Smooth muscle cell (in vitro differentiated cells): ENCODE measurements at regions not wholly inside any gene's neighbourhood (a gene's known extent, or its start where the extent isn't known, plus 50 kb on each side); places are given as distances from the start of the nearest gene placed in this dataset.

Experiments used
- DNase-seq: peaks from one replicate; lab custom pipeline; 2025; ENCODE audit not compliant: unreplicated experiment; lab: John Stamatoyannopoulos, UW
- H2AFZ ChIP-seq: fragments of 200-600 bp; sonication (generic); 2 replicates; pipeline ENCODE4 v1.6.0; 2016; ENCODE audit warnings: antibody characterized with exemption, low read depth, mild to moderate bottlenecking
- H3F3A ChIP-seq: fragments of 200-600 bp; sonication (generic); 2 replicates; pipeline ENCODE4 v1.6.0; 2017; ENCODE audit warnings: antibody characterized with exemption, low read depth
- H3K27ac ChIP-seq: fragments of 200-600 bp; sonication (generic); 2 replicates; pipeline ENCODE4 v1.5.1; 2016; ENCODE audit warnings: low read depth, mild to moderate bottlenecking
- H3K27me3 ChIP-seq: fragments of 200-600 bp; sonication (generic); 2 replicates; pipeline ENCODE4 v1.6.1; 2016; ENCODE audit warnings: low read depth, mild to moderate bottlenecking
- H3K36me3 ChIP-seq: fragments of 200-600 bp; sonication (generic); 2 replicates; pipeline ENCODE4 v1.5.1; 2016; ENCODE audit warnings: low read depth
- H3K4me1 ChIP-seq: fragments of 200-600 bp; sonication (generic); 2 replicates; pipeline ENCODE4 v1.5.1; 2016; ENCODE audit warnings: low read depth
- H3K4me2 ChIP-seq: fragments of 200-600 bp; sonication (generic); 2 replicates; pipeline ENCODE4 v1.6.0; 2016; ENCODE audit warnings: mild to moderate bottlenecking
- H3K4me3 ChIP-seq: fragments of 200-600 bp; sonication (generic); 2 replicates; pipeline ENCODE4 v1.5.1; 2016; ENCODE audit warnings: mild to moderate bottlenecking
- H3K79me2 ChIP-seq: fragments of 200-600 bp; sonication (generic); 2 replicates; pipeline ENCODE4 v1.6.0; 2016; ENCODE audit warnings: low read depth, mild to moderate bottlenecking
- H3K9ac ChIP-seq: fragments of 200-600 bp; sonication (generic); 2 replicates; pipeline ENCODE4 v1.6.0; 2016; ENCODE audit warnings: low read depth
- H3K9me3 ChIP-seq: fragments of 200-600 bp; sonication (generic); replicated peaks from 2 replicates; pipeline ENCODE4 v1.5.1; 2016; ENCODE audit warnings: low read depth
- H4K20me1 ChIP-seq: fragments of 200-600 bp; sonication (generic); 2 replicates; pipeline ENCODE4 v1.6.0; 2016; ENCODE audit warnings: low read depth
- WGBS: methylation state at CpG from one replicate; pipeline ENCODE4 v1.1.7; 2016; ENCODE audit warnings: low lambda C conversion rate; 5-methylcytosine and 5-hydroxymethylcytosine counted together
- TF ChIP-seq, protein P1 (sequence below): fragments of 200-600 bp; sonication (generic); IDR thresholded peaks from 2 replicates; pipeline ENCODE4 v1.5.1; 2017; ENCODE audit warnings: borderline replicate concordance, mild to moderate bottlenecking, antibody characterized with exemption; ENCODE audit not compliant: insufficient read depth, poor library complexity, severe bottlenecking

DNA sequence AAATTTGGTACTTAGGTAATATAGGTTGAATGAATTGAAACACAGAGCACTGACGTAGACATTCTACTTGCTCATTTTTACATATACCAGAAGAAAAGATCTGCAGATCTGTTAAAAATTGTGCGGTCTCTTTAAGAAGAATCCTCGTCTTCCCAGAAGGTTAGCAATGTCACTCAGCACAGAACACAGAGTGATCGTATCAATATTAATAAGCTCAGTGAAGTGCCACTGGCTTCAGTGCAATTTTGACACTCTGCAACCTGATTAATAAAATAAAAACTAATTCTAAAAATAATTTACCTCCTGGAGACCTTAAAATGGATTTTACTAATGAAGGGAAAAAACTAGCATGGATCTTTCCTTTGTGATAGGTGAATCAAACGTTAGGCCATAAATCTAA, 356.1 kb upstream of the DMAC1 start:
- TF ChIP-seq, protein P1, sequence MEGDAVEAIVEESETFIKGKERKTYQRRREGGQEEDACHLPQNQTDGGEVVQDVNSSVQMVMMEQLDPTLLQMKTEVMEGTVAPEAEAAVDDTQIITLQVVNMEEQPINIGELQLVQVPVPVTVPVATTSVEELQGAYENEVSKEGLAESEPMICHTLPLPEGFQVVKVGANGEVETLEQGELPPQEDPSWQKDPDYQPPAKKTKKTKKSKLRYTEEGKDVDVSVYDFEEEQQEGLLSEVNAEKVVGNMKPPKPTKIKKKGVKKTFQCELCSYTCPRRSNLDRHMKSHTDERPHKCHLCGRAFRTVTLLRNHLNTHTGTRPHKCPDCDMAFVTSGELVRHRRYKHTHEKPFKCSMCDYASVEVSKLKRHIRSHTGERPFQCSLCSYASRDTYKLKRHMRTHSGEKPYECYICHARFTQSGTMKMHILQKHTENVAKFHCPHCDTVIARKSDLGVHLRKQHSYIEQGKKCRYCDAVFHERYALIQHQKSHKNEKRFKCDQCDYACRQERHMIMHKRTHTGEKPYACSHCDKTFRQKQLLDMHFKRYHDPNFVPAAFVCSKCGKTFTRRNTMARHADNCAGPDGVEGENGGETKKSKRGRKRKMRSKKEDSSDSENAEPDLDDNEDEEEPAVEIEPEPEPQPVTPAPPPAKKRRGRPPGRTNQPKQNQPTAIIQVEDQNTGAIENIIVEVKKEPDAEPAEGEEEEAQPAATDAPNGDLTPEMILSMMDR, result no peak
- 96% methylated on average over 5 of the region's 5 CpGs for WGBS
- no peaks in the 10 kb centered on the region for H4K20me1 ChIP-seq

DNA sequence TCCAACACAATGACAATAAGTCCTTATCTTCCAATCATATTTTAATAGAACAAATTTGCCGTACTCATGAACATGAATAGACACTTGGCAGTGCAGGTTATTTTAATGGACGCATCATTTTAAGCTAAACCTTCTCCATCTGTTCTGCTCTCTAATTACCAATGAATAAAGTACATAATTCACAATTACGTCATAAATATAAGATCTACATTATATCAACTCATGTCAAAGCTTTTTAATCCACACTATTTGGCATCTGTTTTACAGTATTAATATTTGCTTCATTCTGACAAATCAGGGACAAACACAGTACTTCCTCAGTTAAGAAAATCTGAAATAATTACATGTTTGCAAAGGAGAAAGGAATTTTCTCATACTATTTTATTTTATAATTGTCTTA, 344.1 kb upstream of the DMAC1 start:
- WGBS, result 97% methylated on average over 3 of the region's 3 CpGs
- Histone ChIP-seq H3K4me1 (no peaks in the 10 kb centered on the region), H3K4me3 (no peak overlapping the region)

More for the DNA sequence above, 356.1 kb upstream of the DMAC1 start:
- Histone ChIP-seq H3K79me2 (no peaks in the 10 kb centered on the region), H3K4me3 (no peak overlapping the region), H2AFZ (no peak overlapping the region), H3K9me3 (peaks cover 10% of the 10 kb centered on the region), H3K27ac (no peak overlapping the region), H3K27me3 (no peaks in the 10 kb centered on the region), H3K9ac (no peak overlapping the region), H3K36me3 (no peaks in the 10 kb centered on the region), H3F3A (no peaks in the 10 kb centered on the region), H3K4me1 (no peaks in the 10 kb centered on the region), H3K4me2 (no peak overlapping the region)
- no peak for DNase-seq

DNA sequence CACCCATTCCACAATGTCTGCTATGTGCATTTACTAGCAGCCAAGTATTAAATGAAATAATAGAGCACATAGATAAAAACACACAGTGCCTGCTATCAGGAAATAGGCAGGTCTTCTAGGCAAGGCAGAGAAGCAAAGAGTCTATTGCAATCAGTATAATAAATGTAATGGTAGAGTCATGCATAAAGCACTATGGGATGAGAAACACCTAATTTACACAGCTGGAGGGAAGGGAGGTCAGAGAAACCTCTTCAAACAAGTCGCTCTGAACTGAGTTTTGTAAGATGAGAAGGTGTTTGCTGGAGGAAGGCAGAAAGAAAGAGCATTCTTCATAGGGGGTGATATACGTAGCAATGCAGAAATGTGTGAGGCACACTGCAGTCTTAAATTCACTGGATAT, 341.0 kb upstream of the DMAC1 start:
- Histone ChIP-seq H3K27ac (no peak overlapping the region), H3K36me3 (no peaks in the 10 kb centered on the region), H4K20me1 (no peaks in the 10 kb centered on the region), H3K9ac (no peak overlapping the region), H3F3A (no peaks in the 10 kb centered on the region), H3K4me1 (no peaks in the 10 kb centered on the region), H3K27me3 (no peaks in the 10 kb centered on the region), H3K9me3 (no peaks in the 10 kb centered on the region), H3K4me2 (no peak overlapping the region), H2AFZ (no peak overlapping the region), H3K79me2 (no peaks in the 10 kb centered on the region), H3K4me3 (no peak overlapping the region)
- 89% methylated on average over 2 of the region's 2 CpGs for whole genome bisulfite sequencing
- no peak for DNase-seq
- TF ChIP-seq, protein P1, result no peak

More for the DNA sequence above, 344.1 kb upstream of the DMAC1 start:
- Histone ChIP-seq H3K4me2 (no peak overlapping the region), H3K27me3 (no peaks in the 10 kb centered on the region), H3K9ac (no peak overlapping the region), H3K79me2 (no peaks in the 10 kb centered on the region), H4K20me1 (no peaks in the 10 kb centered on the region), H3F3A (no peaks in the 10 kb centered on the region), H3K36me3 (no peaks in the 10 kb centered on the region), H3K9me3 (no peaks in the 10 kb centered on the region), H2AFZ (no peak overlapping the region), H3K27ac (no peak overlapping the region)
- TF ChIP-seq, protein P1, result no peak
- no peak for DNase-seq

DNA sequence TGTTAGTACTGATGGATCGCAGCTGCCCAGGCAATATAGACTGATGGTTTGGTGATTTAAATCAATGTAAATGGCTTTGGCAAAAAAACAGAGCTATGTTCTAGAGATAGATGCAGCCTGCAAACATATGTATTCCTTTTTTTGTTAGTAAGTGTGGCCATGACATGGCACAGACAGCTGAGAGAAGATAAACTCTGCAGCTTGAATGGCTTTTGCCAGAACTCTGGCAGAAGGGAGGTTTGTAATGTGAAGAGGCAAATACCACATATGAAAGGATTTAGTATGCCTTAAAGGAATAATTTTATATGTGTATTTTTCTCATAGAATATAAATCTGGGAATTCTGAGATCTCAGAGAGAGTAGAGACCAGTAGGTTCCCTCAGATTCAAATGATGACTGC, 340.2 kb upstream of the DMAC1 start:
- Histone ChIP-seq H3K36me3 (no peaks in the 10 kb centered on the region), H4K20me1 (no peaks in the 10 kb centered on the region), H3K4me3 (no peak overlapping the region), H3K9ac (no peak overlapping the region), H3F3A (no peaks in the 10 kb centered on the region), H2AFZ (no peak overlapping the region), H3K9me3 (no peaks in the 10 kb centered on the region), H3K79me2 (no peaks in the 10 kb centered on the region), H3K27me3 (no peaks in the 10 kb centered on the region), H3K27ac (no peak overlapping the region), H3K4me1 (no peaks in the 10 kb centered on the region), H3K4me2 (no peak overlapping the region)
- TF ChIP-seq, protein P1, result no peak
- WGBS, result 96% methylated on average over 1 of the region's 1 CpG
- no peak for DNase-seq
